Small intestine (tissue), 7 donors: ENCODE measurements at regions not wholly inside any gene's neighbourhood (a gene's known extent, or its start where the extent isn't known, plus 50 kb on each side); places are given as distances from the start of the nearest gene placed in this dataset.
"Not testable (repeated sequence)": the region's sequence is repeated elsewhere in the genome, so short reads cannot be mapped to it uniquely, and the experiment has no call there.

Source experiments
- DNase-seq, 2 donors: peaks; one replicate each; pipeline versions ENCODE4 v3.0.0 to v3.0.0-alpha.2; 2013
- FAIRE-seq: peaks from 2 replicates; lab custom pipeline; 2012; peaks lifted over from hg19 to GRCh38; lab: Jason Lieb, UNC
- H3K27ac ChIP-seq, 3 donors: one replicate each; pipeline ENCODE4 v1.5.1; 2013; ENCODE audit warnings: low read length in 2 of 3, mild to moderate bottlenecking in 2 of 3, control low read depth in 1 of 3, inconsistent platforms in 1 of 3, low read depth in 1 of 3, moderate library complexity in 1 of 3
- H3K27me3 ChIP-seq, 3 donors: one replicate each; pipeline ENCODE4 v1.6.1; 2013; ENCODE audit warnings: low read length in 3 of 3, inconsistent platforms in 1 of 3; ENCODE audit not compliant: control insufficient read depth in 3 of 3, insufficient read depth in 3 of 3
- H3K36me3 ChIP-seq, 3 donors: one replicate each; pipeline ENCODE4 v1.6.1; 2013; ENCODE audit warnings: low read length in 3 of 3, inconsistent platforms in 1 of 3, low read depth in 1 of 3, mild to moderate bottlenecking in 1 of 3, moderate library complexity in 1 of 3; ENCODE audit not compliant: control insufficient read depth in 3 of 3, insufficient read depth in 2 of 3
- H3K4me1 ChIP-seq, 3 donors: one replicate each; pipeline ENCODE4 v1.6.1; 2013; ENCODE audit warnings: low read length in 2 of 3, inconsistent platforms in 1 of 3, low read depth in 1 of 3, mild to moderate bottlenecking in 1 of 3, moderate library complexity in 1 of 3; ENCODE audit not compliant: control insufficient read depth in 3 of 3, insufficient read depth in 2 of 3
- H3K4me3 ChIP-seq, 3 donors: one replicate each; pipeline ENCODE4 v1.5.1; 2013; ENCODE audit warnings: low read length in 3 of 3, control low read depth in 1 of 3, inconsistent platforms in 1 of 3, low read depth in 1 of 3, mild to moderate bottlenecking in 1 of 3, moderate library complexity in 1 of 3
- H3K9me3 ChIP-seq, 2 donors: one replicate each; pipeline ENCODE4 v1.6.1; 2013; ENCODE audit warnings: low read depth in 1 of 2, low read length in 1 of 2; ENCODE audit not compliant: control insufficient read depth in 2 of 2, insufficient read depth in 1 of 2
- WGBS, 3 donors: extraction: QIAGEN DNeasy Blood & Tissue Kit; methylation state at CpG; one replicate each; pipeline ENCODE4 v1.1.7; 2013; 5-methylcytosine and 5-hydroxymethylcytosine counted together
- donor health status: healthy with polysubstance abuse.
- donor health status: control.
- donor health status: control.
- donor health status: Bipolar disorder and iron deficiency.
- donor health status: healthy.

DNA sequence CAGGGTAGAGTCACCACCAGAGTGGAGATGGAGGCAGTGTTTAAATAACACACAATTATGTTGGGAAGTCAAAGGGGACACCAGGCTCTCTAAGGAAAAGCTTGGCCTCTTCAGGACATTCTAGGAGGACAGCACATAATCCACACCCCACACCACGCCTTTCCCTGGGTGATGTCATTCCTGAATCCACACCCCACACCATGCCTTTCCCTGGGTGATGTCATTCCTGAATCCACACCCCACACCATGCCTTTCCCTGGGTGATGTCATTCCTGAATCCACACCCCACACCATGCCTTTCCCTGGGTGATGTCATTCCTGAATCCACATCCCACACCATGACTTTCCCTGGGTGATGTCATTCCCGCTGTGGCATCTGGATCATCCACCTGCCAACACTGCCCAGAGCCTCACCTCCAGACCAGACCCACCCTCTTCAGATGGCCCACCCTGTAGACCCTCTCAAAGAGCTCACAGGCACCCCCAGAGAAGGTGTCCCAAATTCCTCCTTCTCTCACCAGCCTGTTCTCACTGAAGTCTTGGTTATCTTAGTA, 541.5 kb upstream of the B3GAT1 start:
- not testable (repeated sequence) for H3K9me3 ChIP-seq, FAIRE-seq, DNase-seq, H3K4me3 ChIP-seq, H3K27ac ChIP-seq, H3K36me3 ChIP-seq, H3K27me3 ChIP-seq, H3K4me1 ChIP-seq
- WGBS, 3 donors = 73 to 90% (median 89%) methylated on average over 2 of the region's 2 CpGs

DNA sequence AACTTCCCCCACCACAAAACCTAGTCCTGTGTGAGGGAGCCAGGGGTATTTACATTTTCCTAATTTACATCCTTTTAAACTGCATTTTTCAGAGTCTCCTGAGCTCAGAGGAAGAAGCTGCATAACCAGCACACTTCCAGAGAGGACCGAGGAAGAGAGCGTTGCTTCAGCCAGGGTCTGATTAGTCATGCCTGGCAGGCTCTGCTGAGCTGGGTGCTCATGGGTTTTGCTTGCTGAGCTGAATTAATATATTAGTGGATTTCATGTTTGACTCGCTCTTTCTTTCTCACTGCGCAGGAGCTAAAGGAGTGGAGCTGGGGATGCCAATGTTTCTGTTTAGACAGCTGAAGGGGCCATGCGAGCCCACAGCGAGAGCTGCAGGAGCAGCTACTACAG, 539.3 kb upstream of the B3GAT1 start:
- no peak for DNase-seq
- H3K36me3 ChIP-seq = no peaks in the 10 kb centered on the region
- no peak for FAIRE-seq
- H3K4me3 ChIP-seq = no peak overlapping the region
- no peak overlapping the region for H3K27ac ChIP-seq
- 63 to 88% (median 75%) methylated on average over 6 of the region's 6 CpGs for WGBS, 3 donors
- H3K4me1 ChIP-seq = no peaks in the 10 kb centered on the region
- H3K27me3 ChIP-seq = no peaks in the 10 kb centered on the region
- H3K9me3 ChIP-seq = no peaks in the 10 kb centered on the region

- H3K27me3 ChIP-seq = no peaks in the 10 kb centered on the region
- no peaks in the 10 kb centered on the region for H3K9me3 ChIP-seq
- no peak for FAIRE-seq
- H3K36me3 ChIP-seq = no peaks in the 10 kb centered on the region
- WGBS, 3 donors = 80 to 83% (median 80%) methylated on average over 8 of the region's 8 CpGs
- DNase-seq = no peak
- no peak overlapping the region for H3K4me3 ChIP-seq
- H3K4me1 ChIP-seq = no peaks in the 10 kb centered on the region
- no peak overlapping the region for H3K27ac ChIP-seq
Observed at GRCh38 chr11:134950692-134951304, 538.8 kb upstream of the B3GAT1 start.

- DNase-seq = no peak
- Histone ChIP-seq H3K4me3 (no peak overlapping the region), H3K27ac (no peak overlapping the region), H3K9me3 (no peaks in the 10 kb centered on the region), H3K4me1 (no peaks in the 10 kb centered on the region), H3K27me3 (no peaks in the 10 kb centered on the region), H3K36me3 (no peaks in the 10 kb centered on the region)
- no peak for FAIRE-seq
- WGBS, 3 donors = 67 to 82% (median 74%) methylated on average over 11 of the region's 11 CpGs
Observed at GRCh38 chr11:134949121-134950090, 537.4 kb upstream of the B3GAT1 start.

GRCh38 chr11:134947556-134947955, 535.5 kb upstream of the B3GAT1 start:
- FAIRE-seq (no peak), DNase-seq (no peak)
- Histone ChIP-seq H3K9me3 (no peaks in the 10 kb centered on the region), H3K4me3 (no peak overlapping the region), H3K27me3 (no peaks in the 10 kb centered on the region), H3K36me3 (no peaks in the 10 kb centered on the region), H3K4me1 (no peaks in the 10 kb centered on the region), H3K27ac (no peak overlapping the region)
- 84 to 87% (median 84%) methylated on average over 10 of the region's 10 CpGs for WGBS, 3 donors

- Histone ChIP-seq H3K27me3 (no peaks in the 10 kb centered on the region), H3K4me3 (no peak overlapping the region), H3K9me3 (no peaks in the 10 kb centered on the region), H3K27ac (no peak overlapping the region), H3K36me3 (no peaks in the 10 kb centered on the region), H3K4me1 (no peaks in the 10 kb centered on the region)
- DNase-seq (peak in 1 of 2 donors; percentile 24), FAIRE-seq (no peak)
- WGBS, 3 donors = 67 to 84% (median 75%) methylated on average over 9 of the region's 9 CpGs
Observed at GRCh38 chr11:134945993-134946392, 534.0 kb upstream of the B3GAT1 start.

DNA sequence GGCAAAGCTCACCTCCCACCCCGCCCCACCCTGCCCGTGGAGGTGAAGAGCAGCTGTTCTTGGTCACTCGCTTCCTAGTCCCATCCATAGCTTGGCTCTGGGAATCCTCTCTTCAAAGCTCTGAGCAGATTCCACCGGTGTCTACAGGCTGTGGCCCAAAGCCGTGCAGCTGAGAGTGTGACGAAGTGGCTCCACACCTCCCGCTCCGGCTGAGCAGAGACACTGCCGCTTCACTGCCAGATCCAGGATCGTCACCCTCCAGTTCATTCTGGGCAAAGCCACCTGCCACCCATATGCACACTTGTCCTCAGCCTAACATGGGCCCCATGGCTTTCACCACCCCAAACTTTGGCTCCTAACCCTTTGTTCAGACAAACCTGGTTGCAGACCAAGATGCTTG, 532.9 kb upstream of the B3GAT1 start:
- Histone ChIP-seq H3K9me3 (no peaks in the 10 kb centered on the region), H3K36me3 (no peaks in the 10 kb centered on the region), H3K4me3 (no peak overlapping the region), H3K27me3 (no peaks in the 10 kb centered on the region), H3K27ac (no peak overlapping the region), H3K4me1 (no peaks in the 10 kb centered on the region)
- DNase-seq (no peak), FAIRE-seq (no peak)
- 89% methylated on average over 10 of the region's 10 CpGs for WGBS, 3 donors

GRCh38 chr11:134944131-134944530, 532.1 kb upstream of the B3GAT1 start:
- H3K36me3 ChIP-seq = no peaks in the 10 kb centered on the region
- no peak overlapping the region for H3K4me3 ChIP-seq
- no peak overlapping the region for H3K27ac ChIP-seq
- no peaks in the 10 kb centered on the region for H3K4me1 ChIP-seq
- WGBS, 3 donors = 57 to 74% (median 67%) methylated on average over 5 of the region's 5 CpGs
- FAIRE-seq = no peak
- no peaks in the 10 kb centered on the region for H3K27me3 ChIP-seq
- H3K9me3 ChIP-seq = no peaks in the 10 kb centered on the region
- DNase-seq = no peak
